Neural cell (in vitro differentiated cells): ENCODE measurements at regions not wholly inside any gene's neighbourhood (a gene's known extent, or its start where the extent isn't known, plus 50 kb on each side); places are given as distances from the start of the nearest gene placed in this dataset.

Experiments used
- EP300 ChIP-seq: fragments of 450-650 bp; conservative IDR thresholded peaks from 2 replicates; pipeline ENCODE4 v1.6.1; 2014; ENCODE audit warnings: antibody characterized with exemption, mild to moderate bottlenecking, moderate library complexity; ENCODE audit not compliant: poor library complexity, severe bottlenecking
- EZH2 ChIP-seq: fragments of 200-600, 300-800 bp; shearing (Covaris generic), sonication (generic); IDR thresholded peaks from 2 replicates; pipeline ENCODE4 v1.6.1; 2014; ENCODE audit warnings: antibody characterized with exemption, low read length, borderline replicate concordance, mild to moderate bottlenecking; ENCODE audit not compliant: insufficient read depth, poor library complexity, severe bottlenecking
- POLR2AphosphoS5 ChIP-seq: IDR thresholded peaks from 2 replicates; pipeline ENCODE4 v1.6.1; 2012
- RAD21 ChIP-seq: fragments of 450-650 bp; conservative IDR thresholded peaks from 2 replicates; pipeline ENCODE4 v1.6.1; 2014; ENCODE audit warnings: antibody characterized with exemption, mild to moderate bottlenecking, moderate library complexity
- TAF1 ChIP-seq: IDR thresholded peaks from 2 replicates; pipeline ENCODE4 v1.6.1; 2012; ENCODE audit warnings: low read depth
- TF ChIP-seq, protein P1 (sequence below): fragments of 450-650 bp; IDR thresholded peaks from 2 replicates; pipeline ENCODE4 v1.5.1; 2014; ENCODE audit warnings: antibody characterized with exemption, mild to moderate bottlenecking, moderate library complexity; ENCODE audit not compliant: poor library complexity, severe bottlenecking

DNA sequence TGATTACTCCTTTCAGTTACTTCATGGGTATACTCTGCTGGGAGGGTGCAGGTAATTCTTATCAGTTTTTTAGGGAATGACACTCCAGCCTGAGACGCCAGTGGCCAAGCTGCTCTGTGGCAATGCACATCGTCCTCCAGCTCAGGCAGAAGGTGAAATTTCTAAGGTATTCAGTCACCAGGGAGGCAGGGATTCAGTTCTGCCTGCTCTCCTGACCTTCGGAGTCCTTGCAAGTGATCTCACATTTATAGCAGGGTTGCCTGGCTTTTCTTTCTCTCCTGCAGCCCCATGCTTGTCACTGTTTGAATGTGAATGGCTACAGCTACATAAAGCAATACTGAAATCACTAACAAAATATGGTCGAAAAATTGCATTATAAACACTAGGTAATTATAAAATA is 1447.5 kb downstream of the EFNB2 start:
- TF ChIP-seq, protein P1, sequence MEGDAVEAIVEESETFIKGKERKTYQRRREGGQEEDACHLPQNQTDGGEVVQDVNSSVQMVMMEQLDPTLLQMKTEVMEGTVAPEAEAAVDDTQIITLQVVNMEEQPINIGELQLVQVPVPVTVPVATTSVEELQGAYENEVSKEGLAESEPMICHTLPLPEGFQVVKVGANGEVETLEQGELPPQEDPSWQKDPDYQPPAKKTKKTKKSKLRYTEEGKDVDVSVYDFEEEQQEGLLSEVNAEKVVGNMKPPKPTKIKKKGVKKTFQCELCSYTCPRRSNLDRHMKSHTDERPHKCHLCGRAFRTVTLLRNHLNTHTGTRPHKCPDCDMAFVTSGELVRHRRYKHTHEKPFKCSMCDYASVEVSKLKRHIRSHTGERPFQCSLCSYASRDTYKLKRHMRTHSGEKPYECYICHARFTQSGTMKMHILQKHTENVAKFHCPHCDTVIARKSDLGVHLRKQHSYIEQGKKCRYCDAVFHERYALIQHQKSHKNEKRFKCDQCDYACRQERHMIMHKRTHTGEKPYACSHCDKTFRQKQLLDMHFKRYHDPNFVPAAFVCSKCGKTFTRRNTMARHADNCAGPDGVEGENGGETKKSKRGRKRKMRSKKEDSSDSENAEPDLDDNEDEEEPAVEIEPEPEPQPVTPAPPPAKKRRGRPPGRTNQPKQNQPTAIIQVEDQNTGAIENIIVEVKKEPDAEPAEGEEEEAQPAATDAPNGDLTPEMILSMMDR, result no peak
- TF ChIP-seq EP300 (no peak), EZH2 (no peak), POLR2AphosphoS5 (no peak), TAF1 (no peak), RAD21 (no peak)
